Liver (tissue), 8 donors: ENCODE measurements at regions not wholly inside any gene's neighbourhood (a gene's known extent, or its start where the extent isn't known, plus 50 kb on each side); places are given as distances from the start of the nearest gene placed in this dataset.
"Not testable (repeated sequence)": the region's sequence is repeated elsewhere in the genome, so short reads cannot be mapped to it uniquely, and the experiment has no call there.

Experiments
- DNase-seq: peaks from one replicate; pipeline ENCODE4 v3.0.0-alpha.2; 2017; ENCODE audit warnings: low spot score
- H3K27ac ChIP-seq, 2 donors: one replicate each; pipeline ENCODE4 v1.7.0; 2013; ENCODE audit warnings: inconsistent platforms in 2 of 2, low read length in 2 of 2, control low read depth in 1 of 2, low read depth in 1 of 2, mild to moderate bottlenecking in 1 of 2
- H3K27me3 ChIP-seq, 4 donors: one replicate each; pipeline versions ENCODE4 v1.6.1 to v1.7.0; 2013; ENCODE audit warnings: low read length in 3 of 4, inconsistent platforms in 1 of 4, mild to moderate bottlenecking in 1 of 4, moderate library complexity in 1 of 4; ENCODE audit not compliant: control insufficient read depth in 4 of 4, insufficient read depth in 4 of 4
- H3K36me3 ChIP-seq, 4 donors: one replicate each; pipeline versions ENCODE4 v1.6.1 to v1.7.0; 2013; ENCODE audit warnings: low read length in 3 of 4, mild to moderate bottlenecking in 3 of 4, low read depth in 1 of 4, moderate library complexity in 1 of 4; ENCODE audit not compliant: control insufficient read depth in 4 of 4, insufficient read depth in 3 of 4
- H3K4me1 ChIP-seq, 4 donors: one replicate each; pipeline versions ENCODE4 v1.6.1 to v1.7.0; 2013; ENCODE audit warnings: low read length in 3 of 4, mild to moderate bottlenecking in 3 of 4, moderate library complexity in 1 of 4; ENCODE audit not compliant: control insufficient read depth in 4 of 4, insufficient read depth in 4 of 4
- H3K4me3 ChIP-seq, 3 donors: one replicate each; pipeline versions ENCODE4 v1.6.1 to v1.7.0; 2013; ENCODE audit warnings: low read length in 3 of 3, control low read depth in 1 of 3, low read depth in 1 of 3, mild to moderate bottlenecking in 1 of 3
- H3K9ac ChIP-seq, 2 donors: one replicate each; pipeline ENCODE4 v1.7.0; 2013; ENCODE audit warnings: low read length in 2 of 2, mild to moderate bottlenecking in 2 of 2, moderate library complexity in 2 of 2, control low read depth in 1 of 2, low read depth in 1 of 2
- H3K9me3 ChIP-seq, 4 donors: one replicate each; pipeline versions ENCODE4 v1.6.1 to v1.7.0; 2013; ENCODE audit warnings: low read length in 3 of 4; ENCODE audit not compliant: control insufficient read depth in 4 of 4
- EGR1 ChIP-seq, 2 donors: IDR thresholded peaks; 2 replicates each; pipeline ENCODE4 v1.6.1; 2016 to 2018; ENCODE audit warnings: antibody characterized with exemption in 2 of 2, low read depth in 2 of 2
- FOXA1 ChIP-seq: IDR thresholded peaks from 2 replicates; pipeline ENCODE4 v1.6.1; 2016; ENCODE audit warnings: antibody characterized with exemption
- FOXA2 ChIP-seq: IDR thresholded peaks from 2 replicates; pipeline ENCODE4 v1.6.1; 2016; ENCODE audit warnings: antibody characterized with exemption
- GABPA ChIP-seq, 2 donors: IDR thresholded peaks in 1 of 2; conservative IDR thresholded peaks in 1 of 2; 2 replicates each; pipeline ENCODE4 v1.6.1; 2016; ENCODE audit warnings: antibody characterized with exemption in 2 of 2, mild to moderate bottlenecking in 1 of 2, moderate library complexity in 1 of 2
- HNF4G ChIP-seq: IDR thresholded peaks from 2 replicates; pipeline ENCODE4 v1.6.1; 2016; ENCODE audit warnings: antibody characterized with exemption
- MAX ChIP-seq: IDR thresholded peaks from 2 replicates; pipeline ENCODE4 v1.6.1; 2016; ENCODE audit warnings: antibody characterized with exemption
- NR2F2 ChIP-seq: IDR thresholded peaks from 2 replicates; pipeline ENCODE4 v1.6.1; 2016; ENCODE audit warnings: antibody characterized with exemption
- RAD21 ChIP-seq, 2 donors: IDR thresholded peaks; 2 replicates each; pipeline ENCODE4 v1.6.1; 2016; ENCODE audit warnings: antibody characterized with exemption in 2 of 2, mild to moderate bottlenecking in 2 of 2
- SP1 ChIP-seq: IDR thresholded peaks from 2 replicates; pipeline ENCODE4 v1.6.1; 2018; ENCODE audit warnings: antibody characterized with exemption, mild to moderate bottlenecking
- TAF1 ChIP-seq: conservative IDR thresholded peaks from 2 replicates; pipeline ENCODE4 v1.6.1; 2016; ENCODE audit warnings: antibody characterized with exemption, mild to moderate bottlenecking
- YY1 ChIP-seq: IDR thresholded peaks from 2 replicates; pipeline ENCODE4 v1.6.1; 2016; ENCODE audit warnings: antibody characterized with exemption, mild to moderate bottlenecking
- ZBTB33 ChIP-seq: IDR thresholded peaks from 2 replicates; pipeline ENCODE4 v1.6.1; 2016; ENCODE audit warnings: antibody characterized with exemption
- WGBS: extraction: QIAGEN DNeasy Blood & Tissue Kit; methylation state at CpG from one replicate; pipeline ENCODE4 v1.1.7; 2013; 5-methylcytosine and 5-hydroxymethylcytosine counted together
- TF ChIP-seq, protein P1 (sequence below): IDR thresholded peaks from 2 replicates; pipeline ENCODE4 v1.6.1; 2016; ENCODE audit warnings: antibody characterized with exemption, mild to moderate bottlenecking
- TF ChIP-seq, protein P2 (sequence below): fragments of 150-350 bp; IDR thresholded peaks from 2 replicates; pipeline ENCODE4 v1.5.1; 2017; ENCODE audit warnings: improper control_type of control experiment, low read depth, low read length; ENCODE audit not compliant: missing input control
- donor health status: healthy.
- donor health status: healthy.
- donor health status: healthy.
- donor health status: healthy.
- donor health status: healthy.

- no peak overlapping the region for H3K4me3 ChIP-seq
- DNase-seq: no peak
- 76% methylated on average over 5 of the region's 5 CpGs for WGBS
- H3K27me3 ChIP-seq: no peaks in the 10 kb centered on the region
- H3K9ac ChIP-seq: no peak overlapping the region
- no peaks in the 10 kb centered on the region for H3K4me1 ChIP-seq
- TF ChIP-seq NR2F2: no peak
- no peaks in the 10 kb centered on the region for H3K9me3 ChIP-seq
- H3K36me3 ChIP-seq: no peaks in the 10 kb centered on the region
- no peak overlapping the region for H3K27ac ChIP-seq
Observed at GRCh38 chr5:121485281-121485680, 366.4 kb upstream of the FTMT start.

GRCh38 chr5:121485999-121486398 lies 365.7 kb upstream of the FTMT start:
- H3K27me3 ChIP-seq, H3K36me3 ChIP-seq, H3K4me3 ChIP-seq, H3K9me3 ChIP-seq, DNase-seq, H3K9ac ChIP-seq, H3K4me1 ChIP-seq, H3K27ac ChIP-seq: not testable (repeated sequence)
- WGBS: 90% methylated on average over 2 of the region's 2 CpGs

DNA sequence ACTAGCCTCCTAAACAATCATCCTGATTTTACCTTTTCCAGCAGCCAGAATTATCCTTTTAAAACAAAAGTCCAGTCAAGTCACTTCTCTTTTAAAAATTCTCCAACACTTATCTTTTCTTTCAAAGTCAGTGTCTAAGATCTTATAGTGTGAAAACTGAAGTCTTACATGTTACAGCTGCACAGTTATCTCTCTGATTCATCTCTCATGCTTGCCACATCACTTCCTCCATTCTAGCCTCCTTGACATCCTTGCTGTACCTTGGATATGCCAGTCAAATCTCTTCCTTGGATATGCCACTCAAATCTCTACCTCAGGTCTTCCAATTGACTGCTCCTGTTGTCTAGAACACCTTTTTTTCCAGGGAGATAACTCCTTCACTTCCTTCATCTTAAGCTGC lies 361.7 kb upstream of the FTMT start:
- Histone ChIP-seq H3K36me3 (no peaks in the 10 kb centered on the region), H3K9me3 (no peaks in the 10 kb centered on the region), H3K4me3 (no peak overlapping the region), H3K9ac (no peak overlapping the region), H3K27ac (no peak overlapping the region), H3K4me1 (no peaks in the 10 kb centered on the region), H3K27me3 (no peaks in the 10 kb centered on the region)
- TF ChIP-seq NR2F2: no peak
- TF ChIP-seq EGR1 (IDR thresholded peaks at IDR 0.05; ENCODE audit: low read depth in 2 of 2): no peak
- TF ChIP-seq RAD21 (IDR thresholded peaks at IDR 0.05): no peak
- no peak for TF ChIP-seq GABPA (IDR thresholded peaks at IDR 0.05 in 1 of 2, conservative IDR thresholded peaks at IDR 0.05 in 1 of 2)
- no peak for TF ChIP-seq MAX
- no peak for TF ChIP-seq FOXA2
- no peak for TF ChIP-seq FOXA1
- no peak for TF ChIP-seq SP1
- TF ChIP-seq TAF1: no peak
- TF ChIP-seq, protein P1, sequence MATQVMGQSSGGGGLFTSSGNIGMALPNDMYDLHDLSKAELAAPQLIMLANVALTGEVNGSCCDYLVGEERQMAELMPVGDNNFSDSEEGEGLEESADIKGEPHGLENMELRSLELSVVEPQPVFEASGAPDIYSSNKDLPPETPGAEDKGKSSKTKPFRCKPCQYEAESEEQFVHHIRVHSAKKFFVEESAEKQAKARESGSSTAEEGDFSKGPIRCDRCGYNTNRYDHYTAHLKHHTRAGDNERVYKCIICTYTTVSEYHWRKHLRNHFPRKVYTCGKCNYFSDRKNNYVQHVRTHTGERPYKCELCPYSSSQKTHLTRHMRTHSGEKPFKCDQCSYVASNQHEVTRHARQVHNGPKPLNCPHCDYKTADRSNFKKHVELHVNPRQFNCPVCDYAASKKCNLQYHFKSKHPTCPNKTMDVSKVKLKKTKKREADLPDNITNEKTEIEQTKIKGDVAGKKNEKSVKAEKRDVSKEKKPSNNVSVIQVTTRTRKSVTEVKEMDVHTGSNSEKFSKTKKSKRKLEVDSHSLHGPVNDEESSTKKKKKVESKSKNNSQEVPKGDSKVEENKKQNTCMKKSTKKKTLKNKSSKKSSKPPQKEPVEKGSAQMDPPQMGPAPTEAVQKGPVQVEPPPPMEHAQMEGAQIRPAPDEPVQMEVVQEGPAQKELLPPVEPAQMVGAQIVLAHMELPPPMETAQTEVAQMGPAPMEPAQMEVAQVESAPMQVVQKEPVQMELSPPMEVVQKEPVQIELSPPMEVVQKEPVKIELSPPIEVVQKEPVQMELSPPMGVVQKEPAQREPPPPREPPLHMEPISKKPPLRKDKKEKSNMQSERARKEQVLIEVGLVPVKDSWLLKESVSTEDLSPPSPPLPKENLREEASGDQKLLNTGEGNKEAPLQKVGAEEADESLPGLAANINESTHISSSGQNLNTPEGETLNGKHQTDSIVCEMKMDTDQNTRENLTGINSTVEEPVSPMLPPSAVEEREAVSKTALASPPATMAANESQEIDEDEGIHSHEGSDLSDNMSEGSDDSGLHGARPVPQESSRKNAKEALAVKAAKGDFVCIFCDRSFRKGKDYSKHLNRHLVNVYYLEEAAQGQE: no peak
- no peak for TF ChIP-seq HNF4G
- no peak for TF ChIP-seq ZBTB33
- TF ChIP-seq, protein P2, sequence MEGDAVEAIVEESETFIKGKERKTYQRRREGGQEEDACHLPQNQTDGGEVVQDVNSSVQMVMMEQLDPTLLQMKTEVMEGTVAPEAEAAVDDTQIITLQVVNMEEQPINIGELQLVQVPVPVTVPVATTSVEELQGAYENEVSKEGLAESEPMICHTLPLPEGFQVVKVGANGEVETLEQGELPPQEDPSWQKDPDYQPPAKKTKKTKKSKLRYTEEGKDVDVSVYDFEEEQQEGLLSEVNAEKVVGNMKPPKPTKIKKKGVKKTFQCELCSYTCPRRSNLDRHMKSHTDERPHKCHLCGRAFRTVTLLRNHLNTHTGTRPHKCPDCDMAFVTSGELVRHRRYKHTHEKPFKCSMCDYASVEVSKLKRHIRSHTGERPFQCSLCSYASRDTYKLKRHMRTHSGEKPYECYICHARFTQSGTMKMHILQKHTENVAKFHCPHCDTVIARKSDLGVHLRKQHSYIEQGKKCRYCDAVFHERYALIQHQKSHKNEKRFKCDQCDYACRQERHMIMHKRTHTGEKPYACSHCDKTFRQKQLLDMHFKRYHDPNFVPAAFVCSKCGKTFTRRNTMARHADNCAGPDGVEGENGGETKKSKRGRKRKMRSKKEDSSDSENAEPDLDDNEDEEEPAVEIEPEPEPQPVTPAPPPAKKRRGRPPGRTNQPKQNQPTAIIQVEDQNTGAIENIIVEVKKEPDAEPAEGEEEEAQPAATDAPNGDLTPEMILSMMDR: no peak
- no peak for TF ChIP-seq YY1
- no peak for DNase-seq
